Lower leg skin (tissue), 3 donors: ENCODE measurements at regions not wholly inside any gene's neighbourhood (a gene's known extent, or its start where the extent isn't known, plus 50 kb on each side); places are given as distances from the start of the nearest gene placed in this dataset.

Source experiments
- POLR2A ChIP-seq, 2 donors: fragments of 450-650 bp; IDR thresholded peaks; one replicate each; pipeline ENCODE4 v1.6.1; 2016 to 2017; ENCODE audit warnings: antibody characterized with exemption in 2 of 2, mild to moderate bottlenecking in 1 of 2, moderate library complexity in 1 of 2
- TF ChIP-seq, protein P1 (sequence below), 3 donors: fragments of 450-650 bp; IDR thresholded peaks; one replicate each; pipeline ENCODE4 v1.5.1; 2016; ENCODE audit warnings: antibody characterized with exemption in 3 of 3, mild to moderate bottlenecking in 3 of 3, moderate library complexity in 2 of 3

DNA sequence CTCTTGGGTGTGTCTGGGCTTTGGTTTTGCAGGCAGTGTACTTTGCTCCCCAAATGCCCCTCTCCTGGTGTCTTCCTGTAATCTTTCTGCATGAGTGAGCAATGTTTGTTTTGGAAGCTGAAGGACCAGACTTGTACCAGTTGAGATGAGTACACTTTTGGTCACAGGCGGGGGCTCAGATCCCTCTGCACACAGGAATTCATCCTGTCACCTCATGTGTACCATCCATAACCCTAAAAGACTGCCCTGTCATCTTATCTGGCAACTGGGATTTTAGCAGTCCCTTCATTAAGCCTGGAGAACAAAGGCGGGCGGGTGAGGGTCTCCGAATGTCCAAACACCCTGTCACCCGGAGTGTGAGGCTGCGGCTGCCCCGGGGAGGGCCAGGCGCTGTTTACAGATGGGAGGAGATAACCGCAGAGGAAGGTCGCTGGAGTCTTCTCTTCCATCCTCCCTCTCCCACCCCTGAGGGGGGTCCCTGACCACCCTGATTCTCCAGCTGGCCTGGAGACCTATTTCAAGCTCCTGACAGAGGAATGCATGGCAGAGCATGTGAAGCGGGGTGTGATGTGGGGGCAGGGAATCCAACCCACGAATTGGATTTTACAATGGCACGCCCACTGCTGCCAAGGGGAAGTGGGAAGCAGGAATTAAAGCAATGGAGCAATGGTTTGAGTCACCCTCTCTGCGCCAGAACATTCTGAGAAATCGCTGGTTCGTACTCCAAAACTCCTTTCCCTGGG lies 158.2 kb upstream of the MYCN start:
- TF ChIP-seq, protein P1, sequence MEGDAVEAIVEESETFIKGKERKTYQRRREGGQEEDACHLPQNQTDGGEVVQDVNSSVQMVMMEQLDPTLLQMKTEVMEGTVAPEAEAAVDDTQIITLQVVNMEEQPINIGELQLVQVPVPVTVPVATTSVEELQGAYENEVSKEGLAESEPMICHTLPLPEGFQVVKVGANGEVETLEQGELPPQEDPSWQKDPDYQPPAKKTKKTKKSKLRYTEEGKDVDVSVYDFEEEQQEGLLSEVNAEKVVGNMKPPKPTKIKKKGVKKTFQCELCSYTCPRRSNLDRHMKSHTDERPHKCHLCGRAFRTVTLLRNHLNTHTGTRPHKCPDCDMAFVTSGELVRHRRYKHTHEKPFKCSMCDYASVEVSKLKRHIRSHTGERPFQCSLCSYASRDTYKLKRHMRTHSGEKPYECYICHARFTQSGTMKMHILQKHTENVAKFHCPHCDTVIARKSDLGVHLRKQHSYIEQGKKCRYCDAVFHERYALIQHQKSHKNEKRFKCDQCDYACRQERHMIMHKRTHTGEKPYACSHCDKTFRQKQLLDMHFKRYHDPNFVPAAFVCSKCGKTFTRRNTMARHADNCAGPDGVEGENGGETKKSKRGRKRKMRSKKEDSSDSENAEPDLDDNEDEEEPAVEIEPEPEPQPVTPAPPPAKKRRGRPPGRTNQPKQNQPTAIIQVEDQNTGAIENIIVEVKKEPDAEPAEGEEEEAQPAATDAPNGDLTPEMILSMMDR (IDR thresholded peaks at IDR 0.05): no peak
- no peak for TF ChIP-seq POLR2A (IDR thresholded peaks at IDR 0.05)
